C4-2B (cell line): ENCODE measurements at regions not wholly inside any gene's neighbourhood (a gene's known extent, or its start where the extent isn't known, plus 50 kb on each side); places are given as distances from the start of the nearest gene placed in this dataset.

Source experiments
- CTCF ChIP-seq: fragments of 450-650 bp; conservative IDR thresholded peaks from 2 replicates; pipeline ENCODE4 v1.5.1; 2017; ENCODE audit warnings: mild to moderate bottlenecking
- ZFX ChIP-seq: fragments of 450-650 bp; IDR thresholded peaks from 2 replicates; pipeline ENCODE4 v1.6.1; 2017

GRCh38 chr3:22989716-22990115, 213.4 kb upstream of the UBE2E2 start:
- TF ChIP-seq CTCF = no peak
- no peak for TF ChIP-seq ZFX
